ENCODE measurements at regions not wholly inside any gene's neighbourhood (a gene's known extent, or its start where the extent isn't known, plus 50 kb on each side); places are given as distances from the start of the nearest gene placed in this dataset.

- Histone ChIP-seq H3K56ac (replicated peaks; ENCODE audit: insufficient read length, low read depth, low read length) (no peak overlapping the region), H3K4me2 (ENCODE audit: insufficient read depth in 1 of 2, low read depth in 2 of 2, low read length in 2 of 2) (no peak overlapping the region), H3K23me2 (ENCODE audit: low read depth, low read length) (no peaks in the 10 kb centered on the region; the same call in 1 of the 2 replicates), H3K4ac (replicated peaks; ENCODE audit: insufficient read length, low read depth, low read length) (no peak overlapping the region), H2BK20ac (ENCODE audit: low read length) (no peak overlapping the region), H2AFZ (ENCODE audit: low read length) (no peak overlapping the region), H4K8ac (ENCODE audit: extremely low read depth, insufficient read depth, low read length) (no peak overlapping the region), H4K20me1 (replicated peaks in 1 of 2; ENCODE audit: control insufficient read depth in 1 of 2, insufficient read depth in 2 of 2, low read length in 2 of 2) (no peaks in the 10 kb centered on the region), H3K18ac (ENCODE audit: extremely low read depth, low read length) (no peak overlapping the region), H3K9me3 (ENCODE audit: insufficient read depth in 2 of 2, low read depth in 1 of 2, low read length in 1 of 2) (peaks cover 0 to 6% of the 10 kb centered on the region in 2 experiments; a peak in 1 of 4 replicates), H2BK12ac (ENCODE audit: low read depth, low read length) (no peak overlapping the region), H3K27ac (ENCODE audit: low read depth, low read length) (no peak overlapping the region), H2BK5ac (ENCODE audit: low read depth, low read length) (no peak overlapping the region), H3K79me1 (ENCODE audit: low read depth, low read length) (no peaks in the 10 kb centered on the region), H4K91ac (replicated peaks; ENCODE audit: insufficient read length, low read length) (no peak overlapping the region), H2BK120ac (replicated peaks; ENCODE audit: low read depth, low read length) (no peak overlapping the region), H3K14ac (ENCODE audit: insufficient read length) (no peak overlapping the region), H3K79me2 (ENCODE audit: control insufficient read depth in 1 of 2, insufficient read depth in 2 of 2, low read length in 2 of 2) (no peaks in the 10 kb centered on the region), H3K4me3 (ENCODE audit: extremely low read depth in 1 of 4, insufficient read depth in 2 of 4, low read depth in 3 of 4, low read length in 4 of 4) (no peak overlapping the region), H3K9ac (replicated peaks in 1 of 4; ENCODE audit: extremely low read depth in 1 of 4, low read depth in 3 of 4, low read length in 3 of 4) (no peak overlapping the region), H3K23ac (ENCODE audit: insufficient read length) (no peak overlapping the region), H3K4me1 (replicated peaks in 1 of 4; ENCODE audit: control insufficient read depth in 3 of 4, insufficient read depth in 4 of 4, low read length in 3 of 4) (no peaks in the 10 kb centered on the region), H3K36me3 (ENCODE audit: control insufficient read depth in 2 of 4, insufficient read depth in 4 of 4, low read length in 3 of 4) (no peaks in the 10 kb centered on the region; a peak in 1 of 8 replicates), H2AK5ac (ENCODE audit: low read depth, low read length) (no peak overlapping the region), H3K27me3 (replicated peaks in 1 of 4; ENCODE audit: control insufficient read depth in 3 of 4, extremely low read depth in 1 of 4, insufficient read depth in 3 of 4, low read length in 3 of 4) (no peaks in the 10 kb centered on the region), H2BK15ac (ENCODE audit: low read length) (no peak overlapping the region), H4K5ac (ENCODE audit: insufficient read length, low read depth, low read length) (no peak overlapping the region)
- POLR2A ChIA-PET (ENCODE audit: partially characterized antibody), result no interaction called here
- no peak for DNase-seq (ENCODE audit: low read depth in 1 of 2, low spot score in 2 of 2)
- WGBS, 2 experiments (ENCODE audit: extremely low coverage in 1 of 2, insufficient coverage in 1 of 2, insufficient read length in 1 of 2, insufficient replicate concordance in 2 of 2, low coverage in 1 of 2, low lambda C conversion rate in 2 of 2, missing lambda C conversion rate in 1 of 2), result 89% methylated on average over 3 of the region's 3 CpGs; no CpG with 5 or more reads in 1 of the 2 experiments
- CTCF ChIA-PET (ENCODE audit: partially characterized antibody), result no interaction called here
- FAIRE-seq, result no peak
- TF ChIP-seq FOSL1 (IDR thresholded peaks at IDR 0.05; ENCODE audit: insufficient read depth, low read depth, low read length) (no peak), CTCF (IDR thresholded peaks at IDR 0.05; ENCODE audit: control extremely low read depth in 1 of 3, insufficient read depth in 1 of 3, low read depth in 1 of 3, low read length in 3 of 3) (no peak), SIX5 (IDR thresholded peaks at IDR 0.05; ENCODE audit: low read depth, low read length) (no peak), SP4 (IDR thresholded peaks at IDR 0.05; ENCODE audit: low read length) (no peak), SIN3A (conservative IDR thresholded peaks at IDR 0.05 in 1 of 2, IDR thresholded peaks at IDR 0.05 in 1 of 2; ENCODE audit: low read depth in 1 of 2, low read length in 2 of 2) (no peak), TAF7 (optimal IDR thresholded peaks at IDR 0.05; ENCODE audit: borderline replicate concordance, low read depth, low read length) (no peak), RBBP5 (IDR thresholded peaks at IDR 0.05; ENCODE audit: borderline replicate concordance, low read depth, low read length) (no peak), NRF1 (IDR thresholded peaks at IDR 0.05; ENCODE audit: low read depth, low read length) (no peak), KDM5A (IDR thresholded peaks at IDR 0.05; ENCODE audit: low read length) (no peak), SP2 (IDR thresholded peaks at IDR 0.05; ENCODE audit: low read length) (no peak), TAF1 (IDR thresholded peaks at IDR 0.05; ENCODE audit: low read depth, low read length) (no peak), BCL11A (IDR thresholded peaks at IDR 0.05; ENCODE audit: low read depth in 2 of 2, low read length in 2 of 2) (no peak), SUZ12 (IDR thresholded peaks at IDR 0.05; ENCODE audit: low read length) (no peak)
Measured at GRCh38 chr4:160091631-160092030, 988.8 kb downstream of the RAPGEF2 start.

Data from H1 (cell line).